Colonic mucosa (tissue), 4 donors: ENCODE measurements at regions not wholly inside any gene's neighbourhood (a gene's known extent, or its start where the extent isn't known, plus 50 kb on each side); places are given as distances from the start of the nearest gene placed in this dataset.

ENCODE experiments used
- DNase-seq: peaks from one replicate; pipeline ENCODE4 v3.0.0-alpha.2; 2020
- H3K27ac ChIP-seq: fragments of 200-600 bp; one replicate; pipeline ENCODE4 v1.8.0; 2021
- H3K27me3 ChIP-seq: fragments of 200-600 bp; one replicate; pipeline ENCODE4 v1.8.0; 2021
- H3K36me3 ChIP-seq: fragments of 200-600 bp; one replicate; pipeline ENCODE4 v1.8.0; 2021
- H3K4me1 ChIP-seq: fragments of 200-600 bp; one replicate; pipeline ENCODE4 v1.8.0; 2021; ENCODE audit warnings: mild to moderate bottlenecking
- H3K4me3 ChIP-seq: fragments of 200-600 bp; one replicate; pipeline ENCODE4 v1.8.0; 2021
- H3K9ac ChIP-seq, 2 donors: one replicate each; pipeline ENCODE4 v1.7.0; 2013; ENCODE audit warnings: control low read depth in 2 of 2, low read depth in 2 of 2, low read length in 2 of 2
- H3K9me3 ChIP-seq: fragments of 200-600 bp; one replicate; pipeline ENCODE4 v1.8.0; 2021
- CTCF ChIP-seq: fragments of 200-600 bp; IDR thresholded peaks from one replicate; pipeline ENCODE4 v1.8.0; 2022; ENCODE audit warnings: antibody characterized with exemption, mild to moderate bottlenecking
- intact Hi-C: fragments of 100-400 bp; cut with DNase I; formaldehyde crosslinking; loops from one replicate; pipeline ENCODE4 v1.14.1; 2022
- donor health status: healthy.
- donor health status: DM: no; HTN: no; CAD: no.
- donor health status: DM: no; HTN: no; CAD: no.

- H3K9ac ChIP-seq: no peak overlapping the region
- intact Hi-C loops: no loop called here
- H3K9me3 ChIP-seq: no peaks in the 10 kb centered on the region
- no peak overlapping the region for H3K4me3 ChIP-seq
- TF ChIP-seq CTCF: no peak
- H3K27ac ChIP-seq: no peak overlapping the region
- no peaks in the 10 kb centered on the region for H3K27me3 ChIP-seq
- no peaks in the 10 kb centered on the region for H3K4me1 ChIP-seq
- DNase-seq: no peak
- no peaks in the 10 kb centered on the region for H3K36me3 ChIP-seq
Observed at GRCh38 chr6:67634199-67634598, 1000.9 kb upstream of the ADGRB3 start.

- no peaks in the 10 kb centered on the region for H3K9me3 ChIP-seq
- no peak for DNase-seq
- H3K4me3 ChIP-seq: no peak overlapping the region
- no peaks in the 10 kb centered on the region for H3K4me1 ChIP-seq
- no peak overlapping the region for H3K9ac ChIP-seq
- no peak overlapping the region for H3K27ac ChIP-seq
- no peak for TF ChIP-seq CTCF
- H3K27me3 ChIP-seq: no peaks in the 10 kb centered on the region
- no peaks in the 10 kb centered on the region for H3K36me3 ChIP-seq
- intact Hi-C loops: no loop called here
Observed at GRCh38 chr6:67633058-67633457, 1002.0 kb upstream of the ADGRB3 start.

GRCh38 chr6:67630146-67630545 lies 1004.9 kb upstream of the ADGRB3 start:
- TF ChIP-seq CTCF: no peak
- intact Hi-C loops: no loop called here

GRCh38 chr6:67629258-67629657 lies 1005.8 kb upstream of the ADGRB3 start:
- no peak overlapping the region for H3K27ac ChIP-seq
- H3K27me3 ChIP-seq: no peaks in the 10 kb centered on the region
- DNase-seq: no peak
- no peaks in the 10 kb centered on the region for H3K9me3 ChIP-seq
- no peaks in the 10 kb centered on the region for H3K36me3 ChIP-seq
- TF ChIP-seq CTCF: no peak
- intact Hi-C loops: no loop called here
- H3K4me3 ChIP-seq: no peak overlapping the region
- H3K4me1 ChIP-seq: no peaks in the 10 kb centered on the region
- no peak overlapping the region for H3K9ac ChIP-seq

More at GRCh38 chr6:67630146-67630545, 1004.9 kb upstream of the ADGRB3 start:
- no peaks in the 10 kb centered on the region for H3K9me3 ChIP-seq
- H3K36me3 ChIP-seq: no peaks in the 10 kb centered on the region
- H3K4me3 ChIP-seq: no peak overlapping the region
- H3K27ac ChIP-seq: no peak overlapping the region
- H3K4me1 ChIP-seq: no peaks in the 10 kb centered on the region
- H3K9ac ChIP-seq: no peak overlapping the region
- no peak for DNase-seq
- H3K27me3 ChIP-seq: no peaks in the 10 kb centered on the region

GRCh38 chr6:67615796-67616195 lies 1019.3 kb upstream of the ADGRB3 start:
- Histone ChIP-seq H3K4me1 (no peaks in the 10 kb centered on the region), H3K9me3 (no peaks in the 10 kb centered on the region), H3K27ac (no peak overlapping the region), H3K36me3 (no peaks in the 10 kb centered on the region), H3K4me3 (no peak overlapping the region), H3K9ac (no peak overlapping the region), H3K27me3 (no peaks in the 10 kb centered on the region)
- TF ChIP-seq CTCF: no peak
- DNase-seq: no peak
- intact Hi-C loops: no loop called here
